ENCODE measurements at regions not wholly inside any gene's neighbourhood (a gene's known extent, or its start where the extent isn't known, plus 50 kb on each side); places are given as distances from the start of the nearest gene placed in this dataset.

DNA sequence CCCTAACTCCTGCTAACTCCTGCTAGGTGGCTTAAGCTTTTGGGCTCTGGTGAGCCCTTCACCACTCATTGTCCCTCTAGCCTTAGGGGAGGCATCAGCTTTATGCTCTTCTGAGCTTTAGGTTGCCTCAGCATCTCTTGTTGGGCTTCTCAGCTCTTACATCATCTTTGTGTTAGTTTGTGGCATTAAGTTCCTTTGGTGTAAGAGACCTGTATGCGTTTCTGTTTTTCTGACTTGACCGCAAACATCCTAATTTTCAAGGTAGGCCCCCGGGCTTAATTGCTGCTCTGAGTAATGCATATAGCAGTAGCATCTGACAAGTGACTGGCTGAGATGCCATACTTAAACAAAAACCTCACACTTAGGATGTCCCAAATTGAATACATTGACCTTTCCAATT lies 287.8 kb upstream of the TUT7 start:
- TF ChIP-seq, protein P1, sequence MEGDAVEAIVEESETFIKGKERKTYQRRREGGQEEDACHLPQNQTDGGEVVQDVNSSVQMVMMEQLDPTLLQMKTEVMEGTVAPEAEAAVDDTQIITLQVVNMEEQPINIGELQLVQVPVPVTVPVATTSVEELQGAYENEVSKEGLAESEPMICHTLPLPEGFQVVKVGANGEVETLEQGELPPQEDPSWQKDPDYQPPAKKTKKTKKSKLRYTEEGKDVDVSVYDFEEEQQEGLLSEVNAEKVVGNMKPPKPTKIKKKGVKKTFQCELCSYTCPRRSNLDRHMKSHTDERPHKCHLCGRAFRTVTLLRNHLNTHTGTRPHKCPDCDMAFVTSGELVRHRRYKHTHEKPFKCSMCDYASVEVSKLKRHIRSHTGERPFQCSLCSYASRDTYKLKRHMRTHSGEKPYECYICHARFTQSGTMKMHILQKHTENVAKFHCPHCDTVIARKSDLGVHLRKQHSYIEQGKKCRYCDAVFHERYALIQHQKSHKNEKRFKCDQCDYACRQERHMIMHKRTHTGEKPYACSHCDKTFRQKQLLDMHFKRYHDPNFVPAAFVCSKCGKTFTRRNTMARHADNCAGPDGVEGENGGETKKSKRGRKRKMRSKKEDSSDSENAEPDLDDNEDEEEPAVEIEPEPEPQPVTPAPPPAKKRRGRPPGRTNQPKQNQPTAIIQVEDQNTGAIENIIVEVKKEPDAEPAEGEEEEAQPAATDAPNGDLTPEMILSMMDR (IDR thresholded peaks at IDR 0.05; ENCODE audit: poor library complexity): no peak
- TF ChIP-seq EZH2 (IDR thresholded peaks at IDR 0.05; ENCODE audit: borderline replicate concordance): no peak
- TF ChIP-seq EZH2phosphoT487 (IDR thresholded peaks at IDR 0.05; ENCODE audit: low read depth, severe bottlenecking, unreplicated experiment): no peak

Measured in hepatocyte (in vitro differentiated cells).